Head of caudate nucleus (tissue), 42 donors: ENCODE measurements at regions not wholly inside any gene's neighbourhood (a gene's known extent, or its start where the extent isn't known, plus 50 kb on each side); places are given as distances from the start of the nearest gene placed in this dataset.
A peak's percentile ranks its signal among the peaks of the same experiment; 100 is the strongest.
"Not testable (repeated sequence)": the region's sequence is repeated elsewhere in the genome, so short reads cannot be mapped to it uniquely, and the experiment has no call there.

Source experiments
- DNase-seq, 42 donors: peaks; one replicate each; pipeline versions ENCODE4 v3.0.0 to v3.0.0-alpha.2; 2020 to 2021; ENCODE audit warnings: mixed read lengths in 7 of 42
- intact Hi-C: fragments of 100-400 bp; cut with DNase I; formaldehyde crosslinking; loops from one replicate; pipeline ENCODE4 v1.15.0; 2022

DNA sequence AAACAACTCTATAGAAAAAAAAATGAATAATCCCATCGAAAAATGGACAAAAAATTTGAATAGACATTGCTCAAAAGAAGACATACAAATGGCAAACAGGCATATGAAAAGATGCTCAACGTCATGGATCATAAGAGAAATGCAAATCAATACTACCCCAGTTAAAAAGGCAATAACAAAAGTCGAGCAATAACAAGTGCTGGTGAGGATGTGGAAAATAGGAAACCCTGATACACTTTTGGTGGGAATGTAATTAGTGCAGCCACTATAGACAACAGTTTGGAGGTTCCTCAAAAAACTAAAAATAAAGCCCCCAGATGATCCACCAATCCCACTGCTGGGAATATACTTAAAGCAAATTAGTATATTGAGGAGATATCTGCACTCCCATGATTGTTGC lies 701.5 kb downstream of the NUP35 start:
- intact Hi-C loops = no loop called here
- DNase-seq = no peak

GRCh38 chr2:183829931-183830330 lies 705.7 kb downstream of the NUP35 start:
- intact Hi-C loops = no loop called here
- DNase-seq = no peak

DNA sequence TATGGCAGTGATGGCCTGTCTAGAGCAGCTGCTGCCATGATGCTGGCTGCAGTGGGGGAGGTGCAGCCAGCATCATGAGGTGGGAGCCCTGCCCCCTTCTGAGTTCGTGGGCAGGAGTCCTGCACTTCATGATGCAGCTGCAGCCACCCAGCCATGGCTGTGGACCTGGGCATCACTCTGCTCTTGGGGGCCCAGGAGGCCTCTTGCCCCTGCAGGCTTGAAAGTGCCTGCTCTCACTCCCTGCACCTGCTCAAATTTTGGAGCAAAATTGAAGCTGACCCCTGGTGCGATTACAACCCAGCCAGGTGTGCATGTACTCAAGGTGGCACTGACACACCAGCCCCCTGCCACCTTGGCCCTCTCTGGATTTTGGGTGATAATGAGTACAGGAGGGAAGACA lies 712.9 kb downstream of the NUP35 start:
- intact Hi-C loops = no loop called here
- no peak for DNase-seq

DNA sequence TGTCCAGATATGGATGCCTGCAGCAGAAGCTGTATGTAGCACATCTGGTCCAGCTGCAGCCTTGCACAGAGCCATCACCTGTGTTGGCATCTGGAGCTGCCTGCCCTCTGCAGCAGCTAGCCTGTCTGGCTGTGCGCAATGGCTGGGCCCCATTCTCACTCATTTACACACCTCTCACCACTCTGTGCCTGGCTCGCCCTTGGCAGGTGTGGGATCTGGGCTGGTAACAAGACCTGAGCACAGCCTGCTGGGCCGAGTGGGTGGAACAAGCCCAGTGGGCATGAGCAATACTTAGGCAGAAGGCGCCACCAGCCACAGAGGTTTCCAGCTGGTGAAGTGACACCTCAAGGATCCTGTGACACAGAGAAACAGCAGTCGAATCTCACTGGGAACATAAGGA lies 714.1 kb downstream of the NUP35 start:
- intact Hi-C loops = no loop called here
- no peak for DNase-seq

DNA sequence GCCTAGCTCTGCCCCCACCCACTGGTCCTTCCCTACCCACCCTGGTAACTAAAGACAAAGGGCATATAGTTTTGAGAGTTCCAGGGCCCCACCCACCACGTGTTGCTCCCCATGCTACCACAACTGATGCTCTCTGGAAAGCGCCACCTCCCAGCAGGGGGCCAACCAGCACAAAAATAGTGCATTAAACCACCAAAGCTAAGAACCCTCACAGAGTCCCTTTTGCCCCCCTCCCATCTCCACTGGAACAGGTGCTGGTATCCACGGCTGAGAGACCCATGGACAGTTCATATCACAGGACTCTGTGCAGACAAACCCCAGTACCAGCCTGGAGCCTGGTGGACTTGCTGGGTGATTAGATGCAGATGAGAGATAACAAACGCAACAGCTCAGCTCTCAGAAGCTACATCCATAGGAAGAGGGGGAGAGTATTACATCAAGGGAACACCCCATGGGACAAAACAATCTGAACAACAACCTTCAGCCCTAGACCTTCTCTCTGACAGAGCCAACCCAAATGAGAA lies 715.9 kb downstream of the NUP35 start:
- no peak for DNase-seq

DNA sequence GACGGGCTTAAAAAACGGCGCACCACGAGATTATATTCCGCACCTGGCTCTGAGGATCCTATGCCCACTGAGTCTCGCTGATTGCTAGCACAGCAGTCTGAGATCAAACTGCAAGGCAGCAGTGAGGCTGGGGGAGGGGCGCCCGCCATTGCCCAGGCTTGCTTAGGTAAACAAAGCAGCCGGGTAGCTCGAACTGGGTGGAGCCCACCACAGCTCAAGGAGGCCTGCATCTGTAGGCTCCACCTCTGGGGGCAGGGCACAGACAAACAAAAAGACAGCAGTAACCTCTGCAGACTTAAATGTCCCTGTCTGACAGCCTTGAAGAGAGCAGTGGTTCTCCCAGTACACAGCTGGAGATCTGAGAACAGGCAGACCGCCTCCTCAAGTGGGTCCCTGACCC lies 725.6 kb downstream of the NUP35 start:
- DNase-seq, intact Hi-C loops: not testable (repeated sequence)

More for the DNA sequence above, 715.9 kb downstream of the NUP35 start:
- intact Hi-C loops = no loop called here

DNA sequence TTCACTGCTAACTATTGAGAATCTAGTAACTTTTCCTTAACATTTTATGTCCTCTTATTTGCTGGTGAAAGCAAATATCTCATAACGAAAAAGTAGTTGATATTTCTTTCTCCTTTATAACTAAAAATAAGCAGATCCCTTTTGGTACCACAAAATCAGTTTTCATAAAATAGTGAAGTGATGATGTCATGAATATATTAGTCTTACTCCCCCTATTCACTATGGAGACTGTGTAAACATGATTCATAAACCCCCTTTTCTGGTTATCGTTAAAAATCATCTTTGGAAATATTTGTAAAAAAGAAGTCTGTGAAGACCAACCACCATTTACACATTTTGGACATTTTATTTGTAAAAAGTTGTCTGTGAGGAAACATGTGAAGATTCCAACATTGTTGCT lies 734.9 kb downstream of the NUP35 start:
- intact Hi-C loops = no loop called here
- no peak for DNase-seq

DNA sequence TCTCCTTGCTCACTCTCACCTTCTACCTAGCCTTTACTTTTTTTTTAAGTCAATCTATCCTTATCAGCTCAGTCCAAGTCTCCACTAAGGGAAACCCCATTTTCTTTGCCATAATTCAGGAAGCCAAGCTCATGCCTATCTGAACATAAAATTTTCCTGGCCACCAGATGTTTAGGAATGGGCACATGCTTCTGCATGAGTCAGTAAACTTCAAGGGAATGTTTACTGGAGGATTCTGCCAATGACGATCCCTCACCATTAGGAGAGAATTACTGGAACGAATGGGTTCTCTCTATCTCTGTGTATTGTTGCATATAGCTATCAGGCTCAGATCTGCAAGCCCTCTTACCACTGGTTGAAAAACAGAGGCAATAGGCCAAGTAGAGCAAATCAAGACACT lies 731.7 kb upstream of the ZNF804A start:
- intact Hi-C loops = no loop called here
- no peak for DNase-seq

GRCh38 chr2:183867206-183867605 lies 731.1 kb upstream of the ZNF804A start:
- intact Hi-C loops = no loop called here
- DNase-seq = peak in 16 of 42 donors; percentile 0 to 54 (median 18)

GRCh38 chr2:183868153-183868552 lies 730.2 kb upstream of the ZNF804A start:
- DNase-seq = no peak

GRCh38 chr2:183868707-183869106 lies 729.6 kb upstream of the ZNF804A start:
- DNase-seq = no peak
- intact Hi-C loops = no loop called here

More at GRCh38 chr2:183868153-183868552, 730.2 kb upstream of the ZNF804A start:
- intact Hi-C loops = no loop called here

GRCh38 chr2:183872131-183872530 lies 726.2 kb upstream of the ZNF804A start:
- no peak for DNase-seq
- intact Hi-C loops = no loop called here

- intact Hi-C loops = no loop called here
- no peak for DNase-seq
Observed at GRCh38 chr2:183881978-183882377, 716.4 kb upstream of the ZNF804A start.

- intact Hi-C loops = no loop called here
- DNase-seq = no peak
Observed at GRCh38 chr2:183892315-183892941, 705.9 kb upstream of the ZNF804A start.

DNA sequence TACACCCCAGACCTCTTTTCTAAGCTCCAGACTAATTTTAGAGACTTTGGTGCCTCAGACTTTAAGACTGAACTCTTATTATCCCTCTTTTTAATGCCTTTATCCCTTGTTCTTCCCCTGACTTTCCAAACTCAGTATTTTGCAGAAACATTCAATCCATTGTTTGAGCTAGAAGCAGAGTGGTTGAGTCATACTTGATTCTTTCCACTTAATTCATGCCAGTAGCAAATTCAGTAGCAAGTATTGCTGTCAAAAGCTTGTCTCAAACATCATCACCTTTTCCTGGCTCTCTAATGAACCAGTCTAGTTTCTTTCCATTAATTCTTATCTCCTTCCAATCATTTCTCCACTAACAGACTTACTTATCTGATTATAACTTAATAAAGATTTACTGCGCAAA lies 699.7 kb upstream of the ZNF804A start:
- intact Hi-C loops = no loop called here
- peak in 1 of 42 donors; percentile 6 for DNase-seq

DNA sequence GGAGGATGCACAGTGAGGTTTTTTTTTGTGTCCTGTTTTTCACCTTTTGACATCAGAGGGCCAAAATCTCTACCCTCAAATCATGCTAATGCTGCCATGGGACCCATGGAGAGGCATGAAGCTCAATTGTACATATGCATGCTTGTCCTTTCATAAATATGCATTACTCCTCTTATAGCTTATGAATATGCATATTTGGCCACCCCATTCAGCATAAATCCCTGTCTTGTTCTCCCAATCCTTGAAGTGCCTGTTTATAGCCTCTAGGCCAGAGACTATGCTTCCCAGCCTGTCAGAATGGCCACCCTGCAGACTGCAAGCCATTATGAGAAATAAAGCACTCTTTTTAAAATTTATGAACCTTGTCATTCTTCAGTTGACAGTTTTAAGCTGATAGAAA lies 696.4 kb upstream of the ZNF804A start:
- no peak for DNase-seq
- intact Hi-C loops = no loop called here

DNA sequence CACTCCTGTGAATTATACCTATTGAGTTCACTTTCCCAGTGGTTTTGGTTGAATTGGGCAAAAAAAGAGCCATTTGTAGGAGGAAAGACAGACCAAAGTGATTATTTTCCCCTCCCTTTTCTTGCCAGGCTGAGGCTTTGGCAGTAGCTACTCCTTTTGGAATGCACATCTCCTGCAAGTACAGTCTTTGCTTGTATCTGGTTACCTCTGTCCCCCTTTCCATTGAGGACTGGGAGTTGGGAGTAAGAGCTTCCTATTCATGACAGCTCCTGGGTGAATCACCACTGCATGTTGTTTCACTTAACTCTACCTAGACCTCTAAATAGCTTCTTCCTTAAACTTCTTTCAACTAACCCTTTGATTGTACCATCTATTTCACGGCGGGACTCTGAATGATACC lies 695.3 kb upstream of the ZNF804A start:
- no peak for DNase-seq
- intact Hi-C loops = no loop called here

GRCh38 chr2:183916041-183916440 lies 682.3 kb upstream of the ZNF804A start:
- intact Hi-C loops, DNase-seq: not testable (repeated sequence)

DNA sequence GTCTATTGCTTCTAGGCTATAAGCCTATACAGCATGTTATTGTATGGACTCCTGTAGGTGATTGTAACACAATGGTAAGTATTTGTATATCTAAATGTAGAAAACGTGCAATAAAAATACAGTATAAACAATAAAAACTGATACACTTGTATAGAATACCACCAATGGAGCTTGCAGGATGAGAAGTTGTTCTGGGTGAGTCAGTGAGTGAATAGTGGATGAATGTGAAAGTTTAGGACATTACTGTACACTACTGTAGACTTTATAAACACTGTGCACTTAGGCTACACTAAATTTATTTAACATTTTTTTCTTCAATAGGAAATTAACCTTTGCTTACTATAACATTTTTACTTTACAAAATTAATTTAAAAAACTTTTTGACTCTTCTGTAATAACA lies 679.2 kb upstream of the ZNF804A start:
- intact Hi-C loops = no loop called here
- no peak for DNase-seq

- DNase-seq = no peak
- intact Hi-C loops = no loop called here
Observed at GRCh38 chr2:183919926-183920325, 678.4 kb upstream of the ZNF804A start.

GRCh38 chr2:183925281-183925680 lies 673.0 kb upstream of the ZNF804A start:
- DNase-seq = no peak
- intact Hi-C loops = no loop called here

- intact Hi-C loops = no loop called here
- DNase-seq = no peak
Observed at GRCh38 chr2:183926433-183926832, 671.9 kb upstream of the ZNF804A start.
